Thoracic aorta (tissue), 2 donors: ENCODE measurements at regions not wholly inside any gene's neighbourhood (a gene's known extent, or its start where the extent isn't known, plus 50 kb on each side); places are given as distances from the start of the nearest gene placed in this dataset.
A peak's percentile ranks its signal among the peaks of the same experiment; 100 is the strongest.

Source experiments
- ATAC-seq: fragments of 150-250 bp; one replicate; pipeline ENCODE4 v1.8.0; 2017; ENCODE audit warnings: low read depth; ENCODE audit not compliant: insufficient number of reproducible peaks, low FRiP score
- DNase-seq: peaks from one replicate; pipeline ENCODE4 v3.0.0-alpha.2; 2020; ENCODE audit warnings: low spot score
- H3K27ac ChIP-seq, 2 donors: fragments of 200-600 bp; sonication (generic); 1 replicate in 1 of 2; 2 replicates in 1 of 2; pipeline ENCODE4 v1.5.1; 2016; ENCODE audit warnings: mild to moderate bottlenecking in 2 of 2, moderate library complexity in 2 of 2
- H3K27me3 ChIP-seq: fragments of 200-600 bp; sonication (generic); replicated peaks from 2 replicates; pipeline ENCODE4 v1.6.0; 2016; ENCODE audit warnings: mild to moderate bottlenecking; ENCODE audit not compliant: insufficient read depth
- H3K36me3 ChIP-seq: fragments of 200-600 bp; sonication (generic); one replicate; pipeline ENCODE4 v1.5.1; 2016
- H3K4me1 ChIP-seq, 2 donors: fragments of 200-600 bp; sonication (generic); 1 replicate in 1 of 2; 2 replicates in 1 of 2; pipeline versions ENCODE4 v1.5.1 to v1.6.0; 2016; ENCODE audit warnings: low read depth in 2 of 2, mild to moderate bottlenecking in 1 of 2; ENCODE audit not compliant: control insufficient read depth in 1 of 2
- H3K4me3 ChIP-seq: fragments of 200-600 bp; sonication (generic); 2 replicates; pipeline ENCODE4 v1.5.1; 2016; ENCODE audit warnings: mild to moderate bottlenecking
- H3K9me3 ChIP-seq: fragments of 200-600 bp; sonication (generic); 2 replicates; pipeline ENCODE4 v1.5.1; 2016
- TF ChIP-seq, protein P1 (sequence below): fragments of 200-600 bp; sonication (generic); IDR thresholded peaks from one replicate; pipeline ENCODE4 v1.5.1; 2019; ENCODE audit warnings: antibody characterized with exemption

GRCh38 chr1:238487931-238488330 lies 597.2 kb upstream of the ZP4 start:
- DNase-seq (no peak), ATAC-seq (no peak)
- H3K27me3 ChIP-seq, result no peaks in the 10 kb centered on the region
- H3K4me1 ChIP-seq, result no peaks in the 10 kb centered on the region
- H3K4me3 ChIP-seq, result no peak overlapping the region
- no peak overlapping the region for H3K27ac ChIP-seq
- no peaks in the 10 kb centered on the region for H3K9me3 ChIP-seq
- no peaks in the 10 kb centered on the region for H3K36me3 ChIP-seq
- TF ChIP-seq, protein P1, sequence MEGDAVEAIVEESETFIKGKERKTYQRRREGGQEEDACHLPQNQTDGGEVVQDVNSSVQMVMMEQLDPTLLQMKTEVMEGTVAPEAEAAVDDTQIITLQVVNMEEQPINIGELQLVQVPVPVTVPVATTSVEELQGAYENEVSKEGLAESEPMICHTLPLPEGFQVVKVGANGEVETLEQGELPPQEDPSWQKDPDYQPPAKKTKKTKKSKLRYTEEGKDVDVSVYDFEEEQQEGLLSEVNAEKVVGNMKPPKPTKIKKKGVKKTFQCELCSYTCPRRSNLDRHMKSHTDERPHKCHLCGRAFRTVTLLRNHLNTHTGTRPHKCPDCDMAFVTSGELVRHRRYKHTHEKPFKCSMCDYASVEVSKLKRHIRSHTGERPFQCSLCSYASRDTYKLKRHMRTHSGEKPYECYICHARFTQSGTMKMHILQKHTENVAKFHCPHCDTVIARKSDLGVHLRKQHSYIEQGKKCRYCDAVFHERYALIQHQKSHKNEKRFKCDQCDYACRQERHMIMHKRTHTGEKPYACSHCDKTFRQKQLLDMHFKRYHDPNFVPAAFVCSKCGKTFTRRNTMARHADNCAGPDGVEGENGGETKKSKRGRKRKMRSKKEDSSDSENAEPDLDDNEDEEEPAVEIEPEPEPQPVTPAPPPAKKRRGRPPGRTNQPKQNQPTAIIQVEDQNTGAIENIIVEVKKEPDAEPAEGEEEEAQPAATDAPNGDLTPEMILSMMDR, result no peak

DNA sequence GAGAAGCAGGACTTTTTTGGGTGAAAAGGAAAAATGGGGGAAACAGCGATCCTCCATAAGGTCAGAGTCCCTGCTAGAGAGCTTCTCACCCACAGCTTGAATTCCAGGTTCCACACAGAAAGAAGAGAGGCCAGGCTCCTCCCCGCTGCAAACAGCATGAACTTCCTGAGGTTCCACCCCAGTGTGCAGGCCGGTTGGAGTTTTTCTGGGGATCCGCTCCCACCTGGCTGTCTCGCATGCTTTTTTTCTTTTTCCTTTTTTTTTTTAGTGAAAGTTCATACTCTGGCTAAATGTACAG lies 595.1 kb upstream of the ZP4 start:
- Histone ChIP-seq H3K36me3 (no peaks in the 10 kb centered on the region), H3K4me1 (no peaks in the 10 kb centered on the region), H3K27ac (no peak overlapping the region), H3K4me3 (no peak overlapping the region), H3K27me3 (no peaks in the 10 kb centered on the region), H3K9me3 (no peaks in the 10 kb centered on the region)
- ATAC-seq (no peak), DNase-seq (no peak)
- TF ChIP-seq, protein P1, result no peak

GRCh38 chr1:238485057-238485911 lies 594.6 kb upstream of the ZP4 start:
- H3K27me3 ChIP-seq, result no peaks in the 10 kb centered on the region
- H3K4me3 ChIP-seq, result peak overlapping the region; percentile 8
- no peak for ATAC-seq
- H3K9me3 ChIP-seq, result no peaks in the 10 kb centered on the region
- DNase-seq, result no peak
- TF ChIP-seq, protein P1, result no peak
- no peaks in the 10 kb centered on the region for H3K36me3 ChIP-seq
- no peaks in the 10 kb centered on the region for H3K4me1 ChIP-seq
- H3K27ac ChIP-seq, result no peak overlapping the region

- H3K4me1 ChIP-seq, result no peaks in the 10 kb centered on the region
- H3K9me3 ChIP-seq, result no peaks in the 10 kb centered on the region
- H3K36me3 ChIP-seq, result no peaks in the 10 kb centered on the region
- ATAC-seq (no peak), DNase-seq (no peak)
- H3K4me3 ChIP-seq, result no peak overlapping the region
- no peak overlapping the region for H3K27ac ChIP-seq
- no peaks in the 10 kb centered on the region for H3K27me3 ChIP-seq
- TF ChIP-seq, protein P1, result no peak
These were observed 593.4 kb upstream of the ZP4 start for GRCh38 chr1:238484121-238484520.

DNA sequence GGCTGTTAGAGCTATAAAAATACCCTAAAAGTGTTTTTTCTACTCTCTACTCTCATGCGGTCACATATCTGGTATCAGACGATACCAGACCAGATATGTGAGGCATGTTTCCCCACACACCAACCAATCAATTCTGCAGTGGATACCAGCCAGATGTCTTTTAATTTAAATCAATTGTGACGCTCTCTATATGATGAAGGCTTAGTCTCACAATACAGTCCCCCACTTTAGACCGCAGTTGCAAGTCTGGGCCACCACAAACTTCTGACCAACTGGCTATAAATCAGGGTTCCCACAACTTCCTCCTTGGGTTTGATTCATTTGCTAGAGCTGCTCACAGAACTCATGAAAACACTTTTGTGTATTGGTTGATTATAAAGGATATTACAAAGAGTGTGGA lies 586.1 kb upstream of the ZP4 start:
- no peak for ATAC-seq
- H3K27me3 ChIP-seq, result no peaks in the 10 kb centered on the region
- no peaks in the 10 kb centered on the region for H3K36me3 ChIP-seq

More for the DNA sequence above, 586.1 kb upstream of the ZP4 start:
- H3K4me3 ChIP-seq, result no peak overlapping the region
- TF ChIP-seq, protein P1, result no peak
- DNase-seq, result no peak
- no peaks in the 10 kb centered on the region for H3K9me3 ChIP-seq
- no peak overlapping the region for H3K27ac ChIP-seq
- H3K4me1 ChIP-seq, result no peaks in the 10 kb centered on the region
